HG03280 (cell line): ENCODE measurements at regions not wholly inside any gene's neighbourhood (a gene's known extent, or its start where the extent isn't known, plus 50 kb on each side); places are given as distances from the start of the nearest gene placed in this dataset.

ENCODE experiments used
- ATAC-seq: cut with Tn5 transposase; IDR thresholded peaks from one replicate; pipeline ENCODE4 v1.9.1; 2021; ENCODE audit warnings: mild to moderate bottlenecking, moderate library complexity; ENCODE audit not compliant: unreplicated experiment

- no peak for ATAC-seq
Observed at GRCh38 chr2:186431306-186431705, 54.8 kb upstream of the ZC3H15 start.

GRCh38 chr2:186433040-186433439 is 53.0 kb upstream of the ZC3H15 start:
- ATAC-seq, result no peak

DNA sequence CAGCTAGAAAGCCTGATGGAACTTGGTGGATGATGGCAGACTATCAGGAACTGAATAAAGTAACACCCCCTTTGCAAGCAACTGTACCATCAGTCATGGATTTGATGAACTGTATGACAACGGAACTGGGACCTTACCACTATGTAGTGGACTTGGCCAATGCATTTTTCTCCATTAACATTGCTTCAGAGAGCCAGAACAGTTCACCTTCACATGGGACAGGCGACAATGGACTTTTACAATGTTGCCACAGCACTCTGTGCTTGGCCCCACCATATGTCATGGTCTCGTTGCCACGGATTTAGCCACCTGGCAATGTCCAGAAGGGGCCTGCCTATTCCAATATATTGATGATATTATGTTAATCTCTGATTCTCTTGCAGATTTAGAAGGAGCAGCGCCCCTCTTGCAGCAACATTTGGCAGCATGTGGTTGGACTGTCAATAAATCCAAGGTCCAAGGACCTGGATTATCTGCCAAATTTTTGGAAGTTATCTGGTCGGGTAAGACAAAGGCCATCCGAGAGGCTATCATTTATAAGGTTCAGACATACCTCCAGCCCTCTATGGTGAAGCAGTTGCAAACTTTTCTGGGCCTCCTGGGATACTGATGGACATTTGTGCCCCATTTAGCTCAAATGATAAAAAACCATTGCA is 52.2 kb upstream of the ZC3H15 start:
- no peak for ATAC-seq
